GM12892 (cell line): ENCODE measurements at regions not wholly inside any gene's neighbourhood (a gene's known extent, or its start where the extent isn't known, plus 50 kb on each side); places are given as distances from the start of the nearest gene placed in this dataset.

Source experiments
- POLR2A ChIP-seq: IDR thresholded peaks from 2 replicates; pipeline ENCODE4 v1.6.1; 2011; ENCODE audit warnings: low read depth, low read length, control low read depth
- POLR2AphosphoS5 ChIP-seq: IDR thresholded peaks from 2 replicates; pipeline ENCODE4 v1.6.1; 2011; ENCODE audit warnings: low read depth, low read length, control low read depth
- TAF1 ChIP-seq: IDR thresholded peaks from 2 replicates; pipeline ENCODE4 v1.6.1; 2011; ENCODE audit warnings: low read depth, mild to moderate bottlenecking, control low read depth, low read length, borderline replicate concordance

- TF ChIP-seq POLR2A, result no peak
- no peak for TF ChIP-seq POLR2AphosphoS5
- no peak for TF ChIP-seq TAF1
Observed at GRCh38 chr6:68427630-68428029, 207.5 kb upstream of the ADGRB3 start.
